ENCODE measurements at regions not wholly inside any gene's neighbourhood (a gene's known extent, or its start where the extent isn't known, plus 50 kb on each side); places are given as distances from the start of the nearest gene placed in this dataset.
"Not testable (repeated sequence)": the region's sequence is repeated elsewhere in the genome, so short reads cannot be mapped to it uniquely, and the experiment has no call there.

DNA sequence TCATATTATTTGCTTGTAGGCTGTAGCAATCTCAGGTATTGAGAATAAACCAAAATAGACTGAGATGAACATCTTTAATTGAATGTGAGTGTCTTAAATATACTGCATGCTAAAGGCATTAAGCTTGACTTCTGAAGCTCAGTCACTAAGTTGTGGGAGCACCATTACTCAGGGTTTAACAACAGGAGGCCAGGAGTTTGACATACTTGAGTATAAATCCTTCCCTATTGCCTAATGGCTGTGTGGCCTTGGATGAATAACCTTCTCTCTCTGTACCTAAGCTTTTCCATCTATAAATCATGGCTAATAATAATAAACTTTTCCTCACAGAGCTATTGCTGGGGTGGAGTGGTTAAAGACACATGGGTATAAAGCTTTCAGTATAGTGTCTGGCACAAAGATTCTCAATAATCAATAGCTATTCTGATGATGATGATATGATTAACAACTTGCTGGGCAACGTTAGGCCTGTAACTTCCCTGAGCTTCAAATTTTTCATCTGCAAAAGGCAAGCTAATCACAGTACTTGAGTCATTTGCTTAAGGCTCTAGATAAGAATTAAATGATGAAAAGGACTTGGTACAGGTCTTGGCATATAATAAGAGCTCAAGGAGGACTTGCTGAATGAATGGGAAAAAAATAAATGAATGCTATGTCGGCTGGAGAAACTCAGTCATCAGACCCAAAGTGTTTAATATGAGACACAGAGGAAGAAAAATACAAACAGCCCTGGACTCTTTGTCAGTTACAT, 174.0 kb upstream of the IL12B start:
- FAIRE-seq = no peak

DNA sequence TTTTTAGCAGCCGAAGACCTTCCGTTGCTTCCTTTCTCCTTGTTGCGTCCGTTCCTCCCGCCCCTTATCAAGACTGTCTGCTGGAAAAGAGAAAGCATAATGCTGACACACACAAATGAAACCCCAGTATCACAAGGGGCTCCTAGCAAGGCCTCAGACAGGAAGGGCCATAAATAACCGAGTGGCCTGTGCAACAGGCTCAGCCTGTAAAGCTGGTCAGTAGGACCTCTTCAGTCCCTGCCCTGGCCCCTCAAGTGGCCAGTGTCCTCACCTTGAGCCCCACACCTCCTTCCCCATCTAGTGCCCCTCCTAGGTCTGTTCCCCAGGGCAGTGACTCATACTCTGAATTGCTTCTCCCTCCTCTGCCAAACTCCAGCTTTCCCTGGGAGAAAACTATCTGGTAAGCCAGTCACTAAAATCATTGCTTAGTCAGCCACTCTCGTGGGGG, 174.6 kb upstream of the IL12B start:
- no peak for FAIRE-seq

DNA sequence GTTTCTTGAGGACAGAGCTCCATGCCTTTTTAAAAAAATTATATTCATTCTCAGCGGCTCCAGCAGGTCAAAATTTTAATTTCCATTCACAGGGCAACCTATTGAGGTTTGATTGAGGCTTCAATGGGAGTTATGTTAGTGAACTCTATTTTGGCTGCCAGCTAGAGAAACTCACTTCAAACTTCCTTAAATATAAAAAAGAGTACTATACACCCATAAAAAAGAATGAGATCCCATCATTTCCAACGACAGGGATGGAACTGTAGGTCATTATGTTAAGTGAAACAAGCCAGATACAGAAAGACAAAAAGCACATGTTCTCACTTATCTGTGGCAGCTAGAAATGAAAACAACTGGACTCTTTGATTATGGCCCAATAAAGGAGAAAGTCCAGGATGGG, 176.8 kb upstream of the IL12B start:
- no peak for FAIRE-seq

DNA sequence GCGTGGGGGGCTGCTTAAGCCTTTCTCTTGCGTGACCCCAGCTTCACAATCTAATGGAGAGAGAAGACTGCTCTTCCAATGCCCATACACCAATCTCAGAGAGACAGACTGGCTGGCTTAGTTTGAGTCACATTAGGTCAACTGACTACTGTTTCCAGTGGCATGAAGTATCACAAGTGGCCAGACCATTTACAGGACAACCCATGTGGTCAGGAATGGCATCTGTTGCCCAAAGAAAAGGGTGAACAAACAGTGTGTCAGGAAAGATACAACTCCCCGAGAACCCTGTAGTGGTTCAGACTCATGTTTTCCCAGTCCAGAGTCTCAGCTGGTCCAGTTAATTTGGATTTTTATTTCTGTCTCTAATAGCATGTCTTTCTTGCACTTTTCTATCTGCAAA, 177.4 kb upstream of the IL12B start:
- no peak for FAIRE-seq

DNA sequence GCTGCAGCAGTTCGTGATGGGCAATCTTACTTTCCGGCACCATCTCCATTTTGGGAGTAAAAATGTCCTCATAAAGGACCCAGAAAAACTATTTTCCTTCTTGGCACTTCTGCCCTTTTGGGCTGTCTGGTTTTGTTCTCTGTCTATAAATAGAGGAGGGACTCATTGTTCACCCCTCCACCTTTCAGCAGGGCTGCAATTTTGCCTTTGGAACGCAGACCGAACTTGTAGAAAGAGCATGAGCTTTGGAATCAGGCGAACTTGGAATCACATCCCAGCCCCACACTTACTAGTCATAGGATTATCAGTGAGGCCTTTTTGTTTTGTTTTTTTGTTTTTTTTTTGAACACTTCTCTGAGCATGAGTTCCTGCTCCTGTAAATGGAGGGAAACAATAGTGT, 178.1 kb upstream of the IL12B start:
- no peak for FAIRE-seq

DNA sequence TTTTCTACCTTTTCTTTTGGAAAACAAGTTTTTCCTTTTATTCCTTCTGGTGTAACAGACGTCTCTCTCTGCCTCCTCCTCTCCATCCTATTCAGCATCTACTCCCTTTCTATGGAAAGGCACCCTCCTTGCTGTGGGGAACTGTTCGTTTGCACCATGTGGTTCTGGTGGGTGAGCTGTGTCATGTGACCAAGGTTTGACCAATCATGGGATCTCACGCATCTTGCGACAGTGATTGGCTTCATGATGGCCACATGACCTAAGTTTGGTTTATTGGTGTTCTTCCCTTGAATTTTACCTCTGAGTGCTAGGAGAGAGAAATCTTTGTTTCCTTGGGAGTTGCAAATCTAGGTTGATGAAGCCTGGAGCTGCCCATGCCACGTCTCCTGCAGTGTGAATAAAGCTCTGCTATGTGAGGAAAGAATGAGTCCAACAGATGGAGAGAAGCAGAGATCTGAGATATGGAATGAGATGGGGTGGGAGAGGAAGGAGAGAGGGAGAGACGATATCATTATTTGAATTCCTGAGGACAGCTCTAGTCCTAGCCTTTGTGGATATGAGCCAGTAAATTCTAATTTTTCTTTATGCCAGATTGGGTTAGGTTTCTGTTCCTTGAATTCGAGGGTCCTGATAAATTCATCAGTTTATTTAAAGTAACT, 178.8 kb upstream of the IL12B start:
- FAIRE-seq = no peak

DNA sequence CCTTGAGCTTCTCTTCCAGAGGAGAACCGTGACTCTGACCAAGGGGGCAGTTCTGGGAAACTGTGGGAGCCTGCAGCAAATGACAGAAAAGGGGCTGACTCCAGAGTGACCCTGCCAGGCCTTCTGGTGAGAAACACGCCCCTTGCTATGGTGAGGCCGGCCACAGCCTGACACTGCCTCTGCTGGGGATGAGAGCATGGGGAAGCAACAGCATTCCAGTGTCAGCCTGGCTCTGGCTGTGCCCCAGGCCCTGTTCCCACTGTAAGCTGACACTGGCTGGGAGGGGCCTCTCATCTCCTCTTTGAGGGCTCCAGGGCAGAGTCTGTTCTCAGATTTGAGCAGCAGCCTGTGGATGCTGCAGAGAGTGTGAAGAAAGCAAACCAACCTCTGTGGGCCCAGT, 180.0 kb upstream of the IL12B start:
- FAIRE-seq = no peak

DNA sequence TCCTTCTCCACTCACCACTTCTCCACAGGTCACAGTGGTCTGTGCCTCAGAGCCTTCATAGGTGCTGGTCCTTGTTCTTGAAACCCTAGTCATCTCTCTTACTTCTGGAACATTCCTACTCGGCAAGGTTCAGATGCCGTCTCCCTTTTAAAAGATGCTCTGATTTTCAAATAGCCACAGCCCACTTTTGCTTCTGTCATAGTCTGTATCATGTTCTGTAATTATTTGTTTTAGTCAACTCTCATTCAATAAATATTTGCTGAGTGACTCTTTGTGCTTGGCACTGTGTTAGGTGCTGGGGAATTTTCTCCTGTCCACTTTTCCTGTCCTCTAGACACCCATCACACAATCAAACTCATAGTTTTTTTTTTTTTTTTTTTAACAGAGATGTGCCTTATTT, 181.3 kb upstream of the IL12B start:
- FAIRE-seq = no peak

DNA sequence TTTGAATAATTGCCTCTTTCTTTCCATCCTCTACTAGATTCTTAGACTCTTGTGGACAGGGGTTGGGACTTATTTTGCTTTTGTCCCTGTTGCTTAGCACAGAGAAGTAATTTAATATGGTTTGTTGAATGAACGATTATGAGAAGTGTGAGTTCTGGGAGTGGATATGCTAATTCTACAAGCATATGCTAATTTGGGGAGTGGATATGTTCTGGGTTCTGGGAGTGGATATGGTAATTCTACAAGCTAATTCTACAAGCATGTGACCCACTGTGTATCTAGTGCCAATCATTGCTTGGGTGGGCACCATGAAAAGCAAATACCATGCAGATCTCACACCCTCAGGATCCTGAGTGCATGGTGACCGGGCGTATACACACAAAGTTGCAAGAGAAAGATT, 181.8 kb upstream of the IL12B start:
- FAIRE-seq = no peak

DNA sequence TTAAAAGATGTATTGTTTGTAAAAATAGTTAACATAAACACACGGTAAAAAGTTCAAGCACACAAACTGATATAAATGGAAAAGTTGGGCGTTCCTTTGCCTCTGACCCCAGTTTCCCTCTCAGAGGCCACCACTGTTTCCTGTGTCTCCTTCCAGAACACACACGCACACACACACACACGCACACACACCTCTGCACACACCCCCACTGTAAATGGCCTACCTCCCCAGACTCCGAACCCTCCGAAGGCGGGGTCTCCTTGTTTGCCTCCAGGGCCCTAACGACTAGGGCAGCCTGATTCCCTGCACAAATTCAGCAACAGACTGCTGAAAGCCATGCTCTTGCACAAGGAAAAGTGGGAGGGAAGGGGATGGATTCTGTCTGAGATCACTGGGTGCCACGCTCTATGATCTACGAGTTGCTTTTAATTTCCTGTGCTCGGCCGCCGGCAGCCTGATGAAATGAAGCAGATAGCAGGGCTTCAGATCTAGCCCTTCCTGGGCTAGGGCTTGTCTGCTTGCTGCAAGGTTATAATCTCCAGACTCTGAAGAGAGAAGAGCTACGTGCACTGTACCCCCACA, 184.0 kb upstream of the IL12B start:
- no peak for FAIRE-seq

DNA sequence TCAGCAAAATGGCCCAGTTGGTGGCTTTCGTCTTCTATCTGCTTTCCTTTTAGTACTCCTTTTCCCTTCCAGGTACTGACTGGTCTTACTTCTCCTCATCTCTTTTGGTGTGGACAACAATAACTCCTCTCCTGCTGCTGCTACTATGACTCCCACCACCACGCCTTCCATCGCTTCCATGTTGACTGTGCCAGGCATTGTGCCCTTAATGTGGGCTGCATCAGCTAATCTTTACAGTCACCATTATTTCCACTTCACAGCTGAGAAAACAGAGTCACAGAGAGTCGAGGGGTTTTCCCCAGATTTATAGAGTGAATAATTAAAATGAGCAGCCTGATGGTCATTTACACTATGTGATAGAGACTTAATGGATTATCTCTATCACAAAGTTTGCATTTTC, 184.9 kb upstream of the IL12B start:
- no peak for FAIRE-seq

DNA sequence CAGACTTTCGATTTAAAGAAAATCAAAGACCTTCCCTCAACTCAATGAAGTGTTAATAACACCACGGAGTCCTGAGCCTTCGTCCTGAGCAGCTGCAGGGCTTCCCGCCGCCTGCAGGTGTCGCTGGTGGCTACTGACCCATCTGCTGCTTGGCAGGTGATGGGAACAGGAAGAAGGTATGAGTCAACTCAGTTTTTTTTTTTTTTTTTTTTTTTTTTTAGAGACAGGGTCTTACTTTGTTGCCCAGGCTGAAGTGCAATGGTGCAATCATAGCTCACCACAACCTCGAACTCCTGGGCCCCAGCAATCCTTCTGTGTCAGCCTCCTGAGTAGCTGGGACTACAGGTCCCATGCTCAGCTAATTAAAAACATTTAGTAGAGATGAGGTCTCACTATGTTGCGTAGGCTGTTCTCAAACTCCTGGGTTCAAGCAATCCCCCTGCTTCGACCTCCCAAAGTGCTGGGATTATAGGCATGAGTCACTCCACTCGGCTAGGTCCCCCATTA, 185.7 kb upstream of the IL12B start:
- no peak for FAIRE-seq

DNA sequence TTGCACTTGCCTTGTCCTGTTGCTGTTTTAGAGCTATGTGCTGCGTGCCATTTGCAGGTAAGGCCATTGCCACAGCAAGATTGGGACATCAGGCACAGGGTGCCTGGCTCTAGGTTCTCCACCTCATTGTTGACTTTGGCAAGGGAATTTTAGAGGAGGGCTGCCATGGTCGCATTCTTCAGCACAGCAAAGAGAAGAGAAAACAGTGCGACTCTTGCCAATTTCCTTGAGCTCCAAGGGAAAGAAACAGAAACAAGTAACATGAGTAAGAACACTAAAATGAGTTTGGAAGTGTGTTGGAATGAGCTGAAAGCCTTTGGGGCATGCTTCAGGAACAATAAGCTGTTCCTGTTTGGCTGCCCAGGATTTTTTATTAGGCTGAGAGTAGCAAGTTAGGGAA, 188.1 kb upstream of the IL12B start:
- FAIRE-seq = no peak

DNA sequence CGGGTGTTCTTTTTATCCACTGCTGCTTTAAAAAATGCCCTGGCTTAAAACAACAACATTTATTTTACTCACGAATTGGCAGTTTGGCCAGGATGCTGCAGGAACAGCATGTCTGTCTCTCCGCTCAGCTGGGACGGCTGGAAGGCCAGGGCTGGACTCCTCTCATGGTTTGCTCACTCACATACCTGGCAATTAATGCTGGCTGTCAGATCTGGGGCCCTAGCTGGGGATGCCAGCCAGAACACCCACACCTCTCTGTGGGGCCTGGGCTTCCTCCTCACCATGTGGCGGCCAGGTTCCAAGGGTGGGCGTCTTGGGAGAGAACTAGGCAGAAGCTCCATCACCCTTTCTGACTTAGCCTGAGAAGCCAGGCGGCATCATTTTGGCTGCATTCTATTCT, 189.1 kb upstream of the IL12B start:
- FAIRE-seq = no peak

DNA sequence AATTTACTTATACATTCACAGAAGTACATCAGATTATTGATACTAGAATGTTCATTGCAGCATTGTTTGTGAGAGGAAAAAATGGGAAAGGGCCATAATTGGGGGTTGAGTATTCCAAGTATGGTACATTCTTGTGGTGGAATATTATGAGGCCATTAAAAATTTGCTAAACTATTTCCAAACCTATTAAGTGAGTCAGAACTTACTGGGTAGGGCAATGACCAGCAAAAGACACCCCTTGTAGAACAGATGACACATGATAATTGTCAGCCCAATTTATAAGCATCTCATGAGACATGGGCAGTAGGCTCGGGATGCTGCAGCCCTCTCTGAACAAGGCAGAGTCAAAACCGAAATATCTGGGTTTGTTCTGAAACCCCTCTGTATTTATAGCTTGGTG, 192.6 kb upstream of the IL12B start:
- FAIRE-seq = no peak

DNA sequence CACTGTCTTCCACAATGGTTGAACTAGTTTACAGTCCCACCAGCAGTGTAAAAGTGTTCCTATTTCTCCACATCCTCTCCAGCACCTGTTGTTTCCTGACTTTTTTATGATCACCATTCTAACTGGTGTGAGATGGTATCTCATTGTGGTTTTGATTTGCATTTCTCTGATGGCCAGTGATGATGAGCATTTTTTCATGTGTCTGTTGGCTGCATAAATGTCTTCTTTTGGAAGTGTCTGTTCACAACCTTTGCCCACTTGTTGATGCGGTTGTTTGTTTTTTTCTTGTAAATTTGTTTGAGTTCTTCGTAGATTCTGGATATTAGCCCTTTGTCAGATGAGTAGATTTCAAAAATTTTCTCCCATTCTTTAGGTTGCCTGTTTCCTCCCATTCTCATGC, 194.0 kb upstream of the IL12B start:
- FAIRE-seq = not testable (repeated sequence)

DNA sequence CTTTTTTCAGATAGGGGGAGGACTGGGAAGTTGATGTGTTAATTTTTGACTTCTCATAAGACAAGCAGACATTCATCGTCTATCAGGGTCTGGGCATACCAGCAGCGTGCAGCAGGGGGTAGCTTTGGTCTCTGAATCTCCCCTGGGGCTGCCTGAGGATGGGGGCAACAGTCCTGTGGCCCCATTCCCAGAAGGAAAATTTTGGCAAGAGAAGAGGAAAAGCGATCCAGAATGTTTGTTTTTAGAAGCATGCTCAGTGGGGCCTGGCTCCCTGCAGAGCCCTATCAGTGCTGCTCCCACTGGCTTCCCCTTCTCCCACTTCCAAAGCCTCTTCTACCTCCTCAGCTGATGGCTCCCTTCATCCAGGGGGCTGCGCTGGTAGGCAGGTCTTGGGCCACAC, 194.8 kb upstream of the IL12B start:
- no peak for FAIRE-seq

DNA sequence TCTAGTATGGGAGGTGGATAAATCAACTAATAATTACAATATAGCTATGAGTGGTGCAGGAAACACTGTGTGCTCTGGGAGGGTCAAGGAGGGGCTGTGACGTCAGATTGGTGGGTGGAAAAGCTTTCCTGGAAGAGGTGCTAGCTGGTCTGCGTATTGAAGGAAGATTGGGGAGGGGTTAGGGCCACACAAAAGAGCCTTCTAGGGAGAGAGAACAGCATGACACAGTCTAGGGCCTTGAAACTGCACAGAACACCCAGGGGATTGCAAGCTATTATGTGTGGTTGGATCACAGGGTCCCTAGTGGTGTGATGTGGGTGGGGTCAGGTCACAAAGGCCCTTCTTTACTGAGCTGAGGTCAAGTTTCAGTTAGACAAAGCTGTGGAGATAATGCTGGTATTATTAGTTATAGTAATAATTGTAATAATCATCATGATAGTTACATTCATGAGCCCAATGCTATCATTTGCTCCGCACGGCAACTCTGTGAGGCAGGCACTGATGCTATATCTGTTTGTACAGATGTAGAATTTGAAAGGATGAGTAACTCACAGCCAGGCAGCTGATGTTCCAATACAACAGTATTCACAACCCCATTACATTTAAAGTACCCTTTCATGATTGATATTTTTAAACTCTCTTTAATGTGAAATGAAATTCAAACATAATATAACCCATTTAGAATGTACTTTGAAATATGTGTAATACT, 197.4 kb upstream of the IL12B start:
- no peak for FAIRE-seq

DNA sequence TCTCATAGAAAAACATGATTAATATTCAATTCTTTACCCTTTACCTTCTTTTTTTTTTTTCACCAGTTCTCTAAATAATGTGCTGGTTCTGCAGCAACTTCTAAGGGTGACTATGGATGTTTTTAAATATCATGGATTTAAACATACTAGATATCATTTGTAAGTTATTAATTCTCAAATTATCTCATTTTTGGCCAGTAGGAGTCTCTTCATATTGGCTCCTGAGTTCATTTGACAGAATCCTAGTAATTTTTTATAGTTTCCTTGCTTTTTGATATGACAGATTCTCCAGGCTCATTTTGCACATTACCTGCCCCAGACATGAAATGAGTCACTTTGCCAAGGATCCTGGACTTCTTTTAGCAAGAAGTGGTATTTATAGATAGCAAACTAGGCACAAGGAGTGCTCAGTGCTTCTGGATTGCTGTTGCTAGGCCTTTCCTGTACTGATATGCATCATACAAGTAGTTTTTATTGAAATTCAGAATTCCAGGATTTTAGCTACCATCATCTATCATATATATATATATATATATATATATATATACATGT, 201.3 kb upstream of the IL12B start:
- FAIRE-seq = no peak

DNA sequence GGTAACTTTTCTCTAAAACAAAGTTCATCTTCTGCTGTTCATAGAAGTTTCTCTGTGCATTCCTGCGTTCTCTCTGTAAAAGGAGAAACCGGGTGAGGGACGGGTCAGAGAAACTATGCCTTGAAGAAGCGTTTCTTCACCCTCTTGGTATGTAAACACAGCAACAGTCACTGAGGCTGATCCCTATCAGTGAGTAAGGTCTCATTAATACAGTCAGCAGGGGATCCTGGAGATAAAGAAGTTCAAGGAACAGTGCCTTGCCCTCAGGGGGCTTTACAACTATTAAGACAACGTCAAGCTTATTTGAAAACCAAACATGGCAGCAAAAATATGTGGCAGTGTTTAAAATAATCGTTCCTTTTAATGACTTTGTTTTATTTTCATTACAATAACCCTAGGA, 202.9 kb upstream of the IL12B start:
- FAIRE-seq = no peak

DNA sequence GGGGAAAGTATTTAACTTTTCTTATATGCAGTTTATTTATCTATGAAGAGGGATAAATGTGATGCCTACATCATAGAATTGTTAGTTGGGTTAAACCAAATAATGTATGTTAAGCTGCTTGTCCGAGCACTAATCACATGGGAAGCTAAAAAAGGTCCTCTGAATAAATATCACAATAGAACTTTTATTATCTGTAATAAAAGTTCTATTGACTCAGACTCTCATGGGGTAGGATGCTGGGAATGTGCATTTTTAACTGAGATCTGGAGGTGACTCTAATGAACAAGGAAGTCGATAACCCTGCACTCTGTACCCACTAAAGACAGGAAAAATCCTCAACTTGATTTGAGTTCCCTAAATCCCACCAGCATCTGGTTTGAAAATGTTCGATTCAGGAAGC, 205.9 kb upstream of the IL12B start:
- FAIRE-seq = no peak

DNA sequence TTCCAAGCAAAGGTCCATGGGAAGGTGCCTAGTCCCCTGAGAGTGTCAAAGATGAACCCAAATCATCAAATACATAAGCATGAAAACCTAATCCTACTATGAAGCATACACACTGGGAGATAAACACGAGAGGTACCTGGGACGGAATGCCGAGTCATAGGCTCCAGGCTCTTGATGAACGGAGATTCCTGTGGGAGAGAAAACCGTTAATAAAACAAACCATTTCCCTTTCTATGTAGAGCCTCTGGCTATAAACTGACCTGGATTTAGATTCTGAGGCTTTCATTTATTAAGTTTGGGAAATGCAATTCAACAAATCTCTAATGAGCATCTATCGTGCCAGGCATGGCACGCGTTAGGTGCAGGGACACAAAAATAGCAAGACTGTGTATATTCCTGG, 206.4 kb upstream of the IL12B start:
- no peak for FAIRE-seq

DNA sequence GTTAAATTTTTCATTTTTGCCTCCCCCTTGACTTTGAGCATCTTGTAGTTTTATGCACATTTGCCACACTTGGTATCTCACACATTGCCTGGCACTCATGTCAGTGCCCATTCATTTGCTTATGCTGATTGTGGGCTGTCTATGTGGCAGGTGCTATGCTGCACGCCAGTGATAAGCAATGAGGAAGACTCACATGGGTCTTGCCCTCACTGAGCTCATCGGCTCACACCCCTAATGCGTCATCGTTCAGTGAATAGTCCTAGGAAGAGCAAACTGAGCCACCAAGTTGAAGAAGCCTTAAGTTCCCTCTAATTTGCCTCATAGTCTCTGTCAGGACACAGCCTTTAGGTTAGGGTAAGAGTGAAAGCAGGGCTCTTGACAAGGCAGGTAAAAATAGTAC, 209.4 kb upstream of the IL12B start:
- FAIRE-seq = no peak

All from islet of Langerhans (tissue), 1 donor.